Small intestine (tissue), 7 donors: ENCODE measurements at regions not wholly inside any gene's neighbourhood (a gene's known extent, or its start where the extent isn't known, plus 50 kb on each side); places are given as distances from the start of the nearest gene placed in this dataset.
"Not testable (repeated sequence)": the region's sequence is repeated elsewhere in the genome, so short reads cannot be mapped to it uniquely, and the experiment has no call there.

Source experiments
- DNase-seq, 2 donors: peaks; one replicate each; pipeline versions ENCODE4 v3.0.0 to v3.0.0-alpha.2; 2013
- FAIRE-seq: peaks from 2 replicates; lab custom pipeline; 2012; peaks lifted over from hg19 to GRCh38; lab: Jason Lieb, UNC
- H3K27ac ChIP-seq, 3 donors: one replicate each; pipeline ENCODE4 v1.5.1; 2013; ENCODE audit warnings: low read length in 2 of 3, mild to moderate bottlenecking in 2 of 3, control low read depth in 1 of 3, inconsistent platforms in 1 of 3, low read depth in 1 of 3, moderate library complexity in 1 of 3
- H3K27me3 ChIP-seq, 3 donors: one replicate each; pipeline ENCODE4 v1.6.1; 2013; ENCODE audit warnings: low read length in 3 of 3, inconsistent platforms in 1 of 3; ENCODE audit not compliant: control insufficient read depth in 3 of 3, insufficient read depth in 3 of 3
- H3K36me3 ChIP-seq, 3 donors: one replicate each; pipeline ENCODE4 v1.6.1; 2013; ENCODE audit warnings: low read length in 3 of 3, inconsistent platforms in 1 of 3, low read depth in 1 of 3, mild to moderate bottlenecking in 1 of 3, moderate library complexity in 1 of 3; ENCODE audit not compliant: control insufficient read depth in 3 of 3, insufficient read depth in 2 of 3
- H3K4me1 ChIP-seq, 3 donors: one replicate each; pipeline ENCODE4 v1.6.1; 2013; ENCODE audit warnings: low read length in 2 of 3, inconsistent platforms in 1 of 3, low read depth in 1 of 3, mild to moderate bottlenecking in 1 of 3, moderate library complexity in 1 of 3; ENCODE audit not compliant: control insufficient read depth in 3 of 3, insufficient read depth in 2 of 3
- H3K4me3 ChIP-seq, 3 donors: one replicate each; pipeline ENCODE4 v1.5.1; 2013; ENCODE audit warnings: low read length in 3 of 3, control low read depth in 1 of 3, inconsistent platforms in 1 of 3, low read depth in 1 of 3, mild to moderate bottlenecking in 1 of 3, moderate library complexity in 1 of 3
- H3K9me3 ChIP-seq, 2 donors: one replicate each; pipeline ENCODE4 v1.6.1; 2013; ENCODE audit warnings: low read depth in 1 of 2, low read length in 1 of 2; ENCODE audit not compliant: control insufficient read depth in 2 of 2, insufficient read depth in 1 of 2
- WGBS, 3 donors: extraction: QIAGEN DNeasy Blood & Tissue Kit; methylation state at CpG; one replicate each; pipeline ENCODE4 v1.1.7; 2013; 5-methylcytosine and 5-hydroxymethylcytosine counted together
- donor health status: healthy with polysubstance abuse.
- donor health status: control.
- donor health status: control.
- donor health status: Bipolar disorder and iron deficiency.
- donor health status: healthy.

GRCh38 chr1:120588811-120589210 is 134.9 kb upstream of the NBPF26 start:
- not testable (repeated sequence) for H3K36me3 ChIP-seq, DNase-seq, H3K9me3 ChIP-seq, H3K27ac ChIP-seq, H3K4me1 ChIP-seq, H3K4me3 ChIP-seq, H3K27me3 ChIP-seq, FAIRE-seq
- WGBS, 3 donors: no CpG with 5 or more reads among the region's 1 CpG

GRCh38 chr1:120591774-120592173 is 132.0 kb upstream of the NBPF26 start:
- H3K9me3 ChIP-seq, DNase-seq, H3K4me1 ChIP-seq, H3K4me3 ChIP-seq, H3K27me3 ChIP-seq, FAIRE-seq, H3K36me3 ChIP-seq, H3K27ac ChIP-seq: not testable (repeated sequence)
- WGBS, 3 donors: 62 to 76% (median 71%) methylated on average over 2 to 3 of the region's 4 CpGs

- not testable (repeated sequence) for H3K4me1 ChIP-seq, H3K4me3 ChIP-seq, H3K27ac ChIP-seq, H3K36me3 ChIP-seq, H3K9me3 ChIP-seq, DNase-seq, FAIRE-seq, H3K27me3 ChIP-seq
- no CpG with 5 or more reads among the region's 3 CpGs for WGBS, 3 donors
These were observed 130.8 kb upstream of the NBPF26 start for GRCh38 chr1:120592943-120593342.

GRCh38 chr1:120593648-120594047 is 130.1 kb upstream of the NBPF26 start:
- not testable (repeated sequence) for H3K9me3 ChIP-seq, FAIRE-seq, H3K27me3 ChIP-seq, H3K4me3 ChIP-seq, DNase-seq, H3K4me1 ChIP-seq, H3K36me3 ChIP-seq, H3K27ac ChIP-seq
- no CpG with 5 or more reads among the region's 2 CpGs for WGBS, 3 donors

GRCh38 chr1:120598331-120598951 is 125.3 kb upstream of the NBPF26 start:
- not testable (repeated sequence) for H3K9me3 ChIP-seq, DNase-seq, H3K4me3 ChIP-seq, H3K27me3 ChIP-seq, H3K4me1 ChIP-seq, H3K36me3 ChIP-seq, H3K27ac ChIP-seq, FAIRE-seq
- 100% methylated on average over 1 of the region's 4 CpGs; no CpG with 5 or more reads in 2 of the 3 donors for WGBS, 3 donors

- H3K4me3 ChIP-seq, H3K9me3 ChIP-seq, H3K27ac ChIP-seq, H3K27me3 ChIP-seq, FAIRE-seq, DNase-seq, H3K36me3 ChIP-seq, H3K4me1 ChIP-seq: not testable (repeated sequence)
- no CpG with 5 or more reads among the region's 3 CpGs for WGBS, 3 donors
These were observed 124.2 kb upstream of the NBPF26 start for GRCh38 chr1:120599511-120599910.

GRCh38 chr1:120600442-120601041 is 123.2 kb upstream of the NBPF26 start:
- not testable (repeated sequence) for H3K9me3 ChIP-seq, H3K36me3 ChIP-seq, H3K4me3 ChIP-seq, H3K27me3 ChIP-seq, FAIRE-seq, H3K27ac ChIP-seq, H3K4me1 ChIP-seq, DNase-seq
- no CpG with 5 or more reads among the region's 3 CpGs for WGBS, 3 donors

- WGBS, 3 donors: no CpG with 5 or more reads among the region's 3 CpGs
- not testable (repeated sequence) for H3K4me3 ChIP-seq, H3K4me1 ChIP-seq, H3K36me3 ChIP-seq, FAIRE-seq, DNase-seq, H3K27ac ChIP-seq, H3K27me3 ChIP-seq, H3K9me3 ChIP-seq
These were observed 115.9 kb upstream of the NBPF26 start for GRCh38 chr1:120607882-120608281.
